AG09309 (cell line): ENCODE measurements at regions not wholly inside any gene's neighbourhood (a gene's known extent, or its start where the extent isn't known, plus 50 kb on each side); places are given as distances from the start of the nearest gene placed in this dataset.

Source experiments
- DNase-seq: peaks from one replicate; pipeline ENCODE4 v3.0.0-alpha.2; 2010; ENCODE audit warnings: low read depth
- H3K4me3 ChIP-seq: 2 replicates; pipeline ENCODE4 v1.5.1; 2011; ENCODE audit warnings: mild to moderate bottlenecking, low read depth, low read length, moderate library complexity; ENCODE audit not compliant: control insufficient read depth
- TF ChIP-seq, protein P1 (sequence below): IDR thresholded peaks from 2 replicates; pipeline ENCODE4 v1.5.1; 2011; ENCODE audit warnings: mild to moderate bottlenecking, low read depth, low read length, inconsistent platforms; ENCODE audit not compliant: insufficient read depth, control insufficient read depth; ENCODE audit errors: missing control alignments

DNA sequence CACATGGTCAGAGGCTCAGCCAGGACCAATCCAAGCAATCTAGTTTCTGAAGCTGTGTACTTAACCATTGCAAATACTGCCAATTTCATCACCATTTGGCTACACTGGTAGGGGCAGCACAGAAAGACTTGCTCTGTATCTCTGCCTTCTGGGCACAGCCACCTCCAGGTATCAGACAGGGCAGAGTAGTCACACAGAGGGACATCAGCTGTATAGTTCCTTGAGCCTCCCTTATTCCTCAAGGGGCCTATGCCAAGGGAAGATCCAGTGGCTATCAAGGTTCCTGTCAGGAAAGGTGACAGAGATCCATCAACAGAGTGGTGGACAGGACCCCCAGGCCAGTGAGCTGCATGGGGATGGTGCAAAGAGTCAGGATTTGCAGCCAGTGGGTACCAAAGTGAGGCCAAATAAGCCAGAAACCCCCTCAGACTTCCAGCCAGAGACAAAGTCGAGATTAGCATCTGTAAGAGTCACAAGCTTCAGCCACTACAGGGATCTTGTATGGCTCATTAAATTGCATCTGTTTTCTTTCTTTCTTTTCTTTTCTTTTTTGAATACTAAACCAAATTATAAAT is 381.6 kb upstream of the CPEB2 start:
- H3K4me3 ChIP-seq: no peak overlapping the region
- DNase-seq: no peak
- TF ChIP-seq, protein P1, sequence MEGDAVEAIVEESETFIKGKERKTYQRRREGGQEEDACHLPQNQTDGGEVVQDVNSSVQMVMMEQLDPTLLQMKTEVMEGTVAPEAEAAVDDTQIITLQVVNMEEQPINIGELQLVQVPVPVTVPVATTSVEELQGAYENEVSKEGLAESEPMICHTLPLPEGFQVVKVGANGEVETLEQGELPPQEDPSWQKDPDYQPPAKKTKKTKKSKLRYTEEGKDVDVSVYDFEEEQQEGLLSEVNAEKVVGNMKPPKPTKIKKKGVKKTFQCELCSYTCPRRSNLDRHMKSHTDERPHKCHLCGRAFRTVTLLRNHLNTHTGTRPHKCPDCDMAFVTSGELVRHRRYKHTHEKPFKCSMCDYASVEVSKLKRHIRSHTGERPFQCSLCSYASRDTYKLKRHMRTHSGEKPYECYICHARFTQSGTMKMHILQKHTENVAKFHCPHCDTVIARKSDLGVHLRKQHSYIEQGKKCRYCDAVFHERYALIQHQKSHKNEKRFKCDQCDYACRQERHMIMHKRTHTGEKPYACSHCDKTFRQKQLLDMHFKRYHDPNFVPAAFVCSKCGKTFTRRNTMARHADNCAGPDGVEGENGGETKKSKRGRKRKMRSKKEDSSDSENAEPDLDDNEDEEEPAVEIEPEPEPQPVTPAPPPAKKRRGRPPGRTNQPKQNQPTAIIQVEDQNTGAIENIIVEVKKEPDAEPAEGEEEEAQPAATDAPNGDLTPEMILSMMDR: no peak

DNA sequence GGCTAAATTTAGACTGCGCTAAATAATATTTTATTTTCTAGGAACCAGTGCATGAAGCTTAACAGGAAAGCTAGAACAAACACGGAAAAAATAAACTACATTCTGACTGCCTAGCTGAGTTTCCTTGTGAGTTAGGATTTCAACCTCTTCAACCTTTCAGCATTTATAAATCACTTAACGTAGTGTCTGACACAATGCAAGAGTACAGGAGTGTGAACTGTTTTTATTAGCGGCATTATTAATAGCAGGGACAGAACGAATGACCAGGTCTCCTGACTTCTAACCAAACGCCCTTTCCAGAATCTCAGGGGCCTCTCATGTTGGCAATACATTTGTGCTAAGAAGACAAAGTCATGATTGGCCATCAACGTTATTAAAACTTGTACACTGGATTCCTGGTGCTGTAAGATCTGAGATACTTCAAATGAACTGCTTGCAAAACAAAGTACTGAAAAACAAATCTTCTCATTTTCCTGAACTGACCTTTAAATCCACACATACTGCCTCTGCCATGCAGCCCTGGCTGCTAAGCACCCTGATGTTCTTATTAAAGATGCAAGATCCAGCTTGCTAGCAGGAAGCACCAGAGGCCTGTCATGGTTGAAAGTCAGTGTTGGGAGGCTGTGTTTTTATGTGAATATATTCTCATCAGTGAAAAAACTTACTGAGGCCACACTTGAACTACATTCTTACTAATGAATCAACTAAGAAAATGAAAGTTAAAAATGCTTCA is 380.4 kb upstream of the CPEB2 start:
- DNase-seq: no peak
- H3K4me3 ChIP-seq: no peak overlapping the region
- TF ChIP-seq, protein P1: no peak

DNA sequence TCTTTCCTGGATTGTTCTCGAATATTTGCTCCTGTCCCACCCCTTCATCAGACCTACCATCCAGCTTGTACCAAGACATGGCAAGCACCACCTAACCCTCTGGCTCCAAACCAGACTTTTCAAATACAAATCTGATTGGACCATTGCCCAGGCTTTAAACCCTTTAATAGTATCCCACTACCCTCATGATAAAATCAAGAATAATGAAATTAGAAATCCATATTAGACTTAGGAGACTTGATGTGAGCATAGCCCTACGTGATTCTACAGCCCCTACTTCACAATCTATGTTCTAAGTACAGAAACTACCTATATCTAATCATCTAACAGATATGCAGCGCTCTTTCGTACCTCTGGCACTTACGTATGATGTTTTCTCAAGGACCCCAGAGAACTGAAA is 375.2 kb upstream of the CPEB2 start:
- DNase-seq: no peak
- TF ChIP-seq, protein P1: no peak
- no peak overlapping the region for H3K4me3 ChIP-seq

DNA sequence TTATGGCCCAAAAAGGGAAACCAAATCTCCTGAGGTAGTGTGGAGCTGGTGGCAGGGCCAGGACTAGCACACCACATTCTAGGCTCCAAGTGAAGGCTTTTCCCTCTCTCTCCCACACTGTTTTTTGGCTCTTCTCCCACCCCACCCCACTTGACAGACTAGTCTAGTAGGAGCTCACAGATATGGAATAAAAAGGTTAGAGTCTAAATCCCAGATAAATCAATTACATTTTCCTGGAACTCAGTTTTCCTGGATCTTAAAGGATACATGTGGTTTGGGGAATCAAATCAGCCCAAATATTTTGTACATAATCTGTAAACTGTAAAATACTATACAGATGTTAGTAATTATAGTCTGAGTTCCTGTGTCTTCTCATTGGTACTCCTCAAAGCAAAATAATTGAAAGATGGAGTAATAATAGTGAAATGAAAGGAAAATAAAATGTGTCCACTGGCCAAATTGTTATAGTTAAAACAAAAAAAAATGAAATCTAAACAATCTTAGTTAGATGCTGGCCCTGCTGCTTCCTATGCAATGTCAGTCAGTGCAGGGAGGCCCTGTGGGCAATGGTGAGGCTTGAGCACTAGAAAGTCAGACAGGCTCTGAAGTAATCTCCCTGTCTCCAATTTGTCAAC is 370.4 kb upstream of the CPEB2 start:
- TF ChIP-seq, protein P1: no peak
- no peak overlapping the region for H3K4me3 ChIP-seq
- DNase-seq: no peak

DNA sequence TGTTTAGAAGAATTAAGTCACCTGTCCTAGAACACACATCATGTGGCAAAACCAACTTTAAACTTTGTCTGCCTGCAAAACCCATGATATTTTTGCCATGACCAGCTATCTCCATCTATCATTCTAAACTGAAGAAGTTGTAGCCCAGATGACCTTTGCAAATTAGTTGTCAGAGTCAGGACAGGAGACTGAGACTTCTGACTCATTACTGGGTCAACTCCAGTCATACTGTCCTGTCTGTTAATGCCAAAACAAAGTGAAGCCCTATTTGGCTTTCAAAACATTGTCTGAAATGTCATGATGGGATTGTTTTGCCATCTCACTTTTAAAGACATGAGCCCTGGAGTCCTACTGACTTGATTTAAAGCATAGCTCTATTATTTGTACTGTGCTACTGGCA is 365.7 kb upstream of the CPEB2 start:
- H3K4me3 ChIP-seq: no peak overlapping the region
- TF ChIP-seq, protein P1: no peak
- no peak for DNase-seq

DNA sequence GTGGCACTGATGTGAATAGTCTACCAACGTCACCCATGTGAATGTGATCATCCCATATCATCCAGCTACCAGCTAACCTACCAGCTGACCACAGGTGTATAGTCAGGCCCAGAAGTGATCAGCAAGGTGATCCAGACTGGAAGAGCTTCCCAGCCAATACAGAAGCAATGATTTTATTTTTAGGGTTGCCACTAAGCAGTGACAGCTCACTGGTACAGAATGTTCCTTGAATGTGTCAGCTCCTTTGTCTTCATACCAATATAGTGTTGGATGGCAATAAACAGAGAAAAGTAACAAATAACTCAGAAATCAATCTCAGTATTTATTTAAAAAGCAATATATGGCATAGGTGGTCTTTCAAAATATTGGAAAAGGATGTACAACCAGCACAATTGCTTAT is 361.8 kb upstream of the CPEB2 start:
- TF ChIP-seq, protein P1: no peak
- H3K4me3 ChIP-seq: no peak overlapping the region

DNA sequence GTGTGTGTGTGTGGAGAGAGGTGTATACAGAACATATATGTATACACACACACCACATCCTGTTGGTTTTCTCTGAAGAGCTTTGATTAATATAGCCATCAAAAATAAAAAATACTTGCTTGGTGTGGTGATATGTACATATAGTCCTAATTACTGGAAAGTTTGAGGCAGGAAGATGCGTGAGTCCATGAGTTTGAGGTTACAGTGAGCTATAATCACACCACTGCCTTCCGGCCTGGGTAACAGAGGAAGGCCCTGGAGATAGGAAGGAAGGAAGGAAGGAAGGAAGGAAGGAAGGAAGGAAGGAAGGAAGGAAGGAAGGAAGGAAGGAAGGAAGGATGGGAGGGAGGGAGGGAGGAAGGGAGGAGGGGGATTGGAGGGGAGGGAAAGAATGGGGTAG is 360.4 kb upstream of the CPEB2 start:
- TF ChIP-seq, protein P1: no peak
- DNase-seq: no peak
- no peak overlapping the region for H3K4me3 ChIP-seq

More for the DNA sequence above, 361.8 kb upstream of the CPEB2 start:
- DNase-seq: no peak
